Non-pigmented ciliary epithelial cell (primary cell): ENCODE measurements at regions not wholly inside any gene's neighbourhood (a gene's known extent, or its start where the extent isn't known, plus 50 kb on each side); places are given as distances from the start of the nearest gene placed in this dataset.

Experiments
- DNase-seq: peaks from one replicate; pipeline ENCODE4 v3.0.0-alpha.2; 2010; ENCODE audit warnings: low read depth

DNA sequence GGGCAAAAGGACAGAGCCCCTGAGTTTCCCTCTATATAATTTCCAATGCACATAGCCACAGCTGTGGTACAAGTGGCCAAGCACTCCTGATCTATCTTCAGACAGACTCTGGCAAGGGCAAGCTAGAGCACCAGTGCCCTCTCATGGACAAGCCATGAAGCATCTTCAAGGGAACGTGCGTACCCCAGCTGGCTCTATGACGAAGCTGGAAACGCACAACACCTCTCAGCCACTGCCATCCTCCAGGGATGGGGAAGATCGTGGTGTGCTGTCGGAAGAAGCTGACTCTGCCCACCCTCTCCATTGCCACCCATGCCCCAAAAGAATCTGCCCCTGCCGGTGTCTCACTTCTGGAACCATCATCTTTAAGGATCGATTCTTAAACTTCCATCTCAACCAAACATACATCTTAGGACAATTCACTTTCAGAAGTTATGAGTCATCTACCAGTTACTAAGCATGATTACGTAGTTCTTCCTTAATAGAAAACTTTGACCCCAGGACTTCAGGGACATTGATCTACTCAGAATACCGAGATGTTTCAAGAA lies 482.9 kb downstream of the AGTPBP1 start:
- peak; percentile 34 for DNase-seq

DNA sequence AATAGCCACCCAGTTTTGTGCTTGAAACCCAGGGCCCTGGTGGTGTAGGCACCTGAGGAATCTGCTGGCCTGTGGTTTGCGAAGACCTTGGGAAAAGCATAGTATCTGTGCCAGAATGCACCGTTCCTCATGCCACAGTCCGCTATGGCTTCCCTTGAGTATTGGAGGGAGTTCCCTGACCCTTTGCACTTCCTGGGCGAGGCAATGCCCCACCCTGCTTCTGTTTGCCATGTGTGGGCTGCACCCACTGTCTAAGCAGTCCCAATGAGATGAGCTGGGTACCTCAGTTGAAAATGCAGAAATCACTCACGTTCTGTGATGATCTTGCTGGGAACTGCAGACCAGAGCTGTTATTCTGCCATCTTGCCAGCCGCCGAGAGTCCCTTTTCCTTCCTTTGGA lies 483.5 kb downstream of the AGTPBP1 start:
- DNase-seq = no peak

DNA sequence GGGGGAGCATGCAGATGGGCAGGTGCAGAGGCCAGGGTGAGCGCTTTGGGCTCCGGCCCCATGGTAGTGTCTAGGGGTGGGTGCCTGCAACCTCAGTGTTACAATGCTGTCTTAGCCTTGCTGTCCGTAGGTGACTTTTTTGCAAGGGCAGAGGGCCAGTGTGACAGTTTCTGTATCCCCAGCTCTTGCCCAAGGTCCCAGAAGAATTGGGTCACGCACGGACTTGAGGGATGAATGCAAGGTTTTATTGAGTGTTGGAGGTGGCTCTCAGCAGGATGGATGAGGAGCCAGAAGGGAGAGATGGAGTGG lies 492.5 kb downstream of the AGTPBP1 start:
- DNase-seq = no peak

DNA sequence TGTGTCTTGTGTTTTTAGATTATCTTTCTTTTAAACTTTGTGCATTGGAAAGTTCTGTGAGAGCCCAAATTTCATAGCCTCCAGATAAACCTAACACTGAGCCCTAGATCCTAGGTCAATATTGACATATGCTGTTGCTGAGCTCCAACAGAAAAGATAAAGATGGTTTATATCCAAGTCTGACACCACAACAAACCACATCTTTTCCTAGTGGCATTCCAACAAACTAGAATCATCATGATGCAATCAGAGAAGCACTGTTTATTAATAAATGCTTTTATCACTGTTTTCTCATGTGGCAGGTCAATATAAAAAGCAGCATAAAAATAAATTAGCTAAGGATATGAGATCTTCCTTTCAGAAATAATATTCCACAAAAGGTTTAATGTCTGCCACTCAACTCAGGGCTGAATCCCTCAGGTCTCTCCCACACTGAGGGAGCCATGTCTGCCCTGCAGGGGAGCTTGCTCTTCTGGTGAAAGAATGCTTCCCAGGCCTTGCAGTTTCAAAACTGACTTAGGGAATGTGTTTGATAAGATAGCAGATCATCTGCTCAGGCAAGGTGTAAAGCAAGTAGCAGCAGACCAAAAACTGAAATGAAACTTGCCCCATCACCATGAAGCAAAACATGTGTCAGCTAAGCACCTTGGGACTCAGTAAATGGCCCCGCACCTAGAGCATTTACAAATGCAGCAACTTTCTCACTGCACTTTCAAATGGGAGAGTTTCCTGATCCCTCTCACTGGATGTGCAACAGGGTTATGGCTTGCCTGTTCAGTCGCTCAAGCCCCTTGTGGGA lies 493.0 kb downstream of the AGTPBP1 start:
- DNase-seq = no peak

DNA sequence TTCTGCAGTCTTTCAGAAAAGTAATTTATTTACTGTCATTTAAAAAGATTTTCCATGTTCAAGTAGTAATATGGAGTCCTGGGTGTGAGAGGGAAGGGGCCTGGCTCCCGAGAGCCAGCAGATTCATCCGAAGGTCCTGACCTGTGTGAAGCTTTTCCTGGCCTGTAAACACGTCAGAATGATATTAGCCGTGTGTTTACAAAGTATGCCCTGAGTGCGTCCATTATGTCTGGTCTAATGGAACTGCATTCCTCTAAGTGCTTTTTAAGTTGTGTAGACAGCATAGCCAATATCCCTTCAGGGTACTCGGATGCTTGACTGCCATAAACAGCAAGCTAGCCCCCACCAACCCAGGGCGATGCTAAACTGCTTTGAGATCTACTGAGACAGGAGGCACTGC lies 495.2 kb downstream of the AGTPBP1 start:
- no peak for DNase-seq

DNA sequence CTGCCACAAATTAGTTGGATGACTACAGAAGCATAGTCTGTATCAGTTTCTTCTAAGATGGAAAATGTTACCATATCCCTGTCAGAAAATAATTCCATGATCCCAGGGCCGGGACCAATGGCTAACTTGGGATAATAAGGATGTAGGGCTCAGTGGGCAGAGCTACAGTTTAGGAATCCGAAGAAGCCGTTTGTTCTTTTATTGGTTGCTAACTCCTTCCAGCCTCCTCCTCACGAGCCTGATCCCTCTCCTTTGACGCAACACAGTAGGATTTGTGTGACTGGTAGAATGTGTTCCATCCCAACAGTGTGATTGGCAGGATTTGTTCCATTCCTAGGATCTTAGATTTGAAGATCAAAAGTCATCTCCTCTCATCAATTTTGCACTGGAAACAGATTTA lies 496.9 kb downstream of the AGTPBP1 start:
- no peak for DNase-seq

DNA sequence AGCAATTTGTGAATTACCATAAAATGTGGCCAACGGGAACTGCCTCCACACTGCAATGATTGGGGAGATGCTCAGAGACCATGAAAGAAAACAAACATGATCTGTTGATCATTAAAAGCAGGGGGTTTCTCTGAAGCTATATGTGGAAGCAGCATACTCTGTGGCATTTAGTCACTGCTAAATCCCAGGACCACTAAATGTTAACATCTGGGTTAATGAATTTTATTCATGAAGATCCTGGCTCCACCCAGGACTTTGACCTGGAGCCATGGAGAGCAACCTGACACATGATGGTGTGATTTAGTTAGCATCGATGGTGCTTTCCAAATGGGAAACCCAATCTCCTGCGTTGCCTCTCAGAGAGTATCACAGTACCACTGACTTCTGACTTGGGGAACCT lies 497.8 kb downstream of the AGTPBP1 start:
- no peak for DNase-seq

DNA sequence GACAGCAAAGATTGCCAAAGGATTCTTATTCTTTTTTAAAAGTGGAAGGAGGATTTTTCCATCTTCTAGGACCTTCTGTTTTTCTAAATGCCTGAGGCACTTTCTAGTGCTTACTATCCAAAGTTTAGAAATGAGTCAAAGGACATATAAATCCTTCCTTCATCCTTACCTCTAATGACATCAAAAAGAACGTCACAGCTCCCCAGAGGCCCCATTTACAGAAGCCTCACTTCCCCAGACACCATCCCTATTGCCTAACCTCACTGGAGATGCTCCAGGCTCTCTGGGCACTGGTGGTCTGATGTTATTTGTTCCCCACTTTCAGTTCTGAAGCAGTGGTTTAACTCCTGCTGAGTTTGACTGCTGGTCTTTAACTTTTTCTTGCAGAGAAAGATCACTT lies 504.3 kb downstream of the AGTPBP1 start:
- DNase-seq = no peak

DNA sequence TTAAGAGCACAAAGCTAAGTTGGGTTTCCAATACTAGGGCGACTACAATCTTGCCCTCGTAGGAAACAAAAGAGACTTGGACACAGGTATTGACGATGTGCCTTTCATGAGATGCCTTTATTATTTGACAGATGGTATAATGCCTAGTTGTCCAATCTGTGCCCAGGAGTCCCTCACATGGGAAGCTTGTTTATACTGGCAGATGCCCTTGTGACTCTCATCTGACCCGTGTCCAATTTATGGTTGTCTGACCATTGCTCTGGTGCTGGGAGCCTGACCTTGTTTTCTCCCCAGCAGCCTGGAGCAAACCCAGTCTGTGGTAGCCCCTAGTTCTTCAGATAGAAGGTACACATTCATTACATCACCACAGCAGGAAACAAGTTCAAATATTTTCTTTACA lies 511.7 kb downstream of the AGTPBP1 start:
- no peak for DNase-seq

DNA sequence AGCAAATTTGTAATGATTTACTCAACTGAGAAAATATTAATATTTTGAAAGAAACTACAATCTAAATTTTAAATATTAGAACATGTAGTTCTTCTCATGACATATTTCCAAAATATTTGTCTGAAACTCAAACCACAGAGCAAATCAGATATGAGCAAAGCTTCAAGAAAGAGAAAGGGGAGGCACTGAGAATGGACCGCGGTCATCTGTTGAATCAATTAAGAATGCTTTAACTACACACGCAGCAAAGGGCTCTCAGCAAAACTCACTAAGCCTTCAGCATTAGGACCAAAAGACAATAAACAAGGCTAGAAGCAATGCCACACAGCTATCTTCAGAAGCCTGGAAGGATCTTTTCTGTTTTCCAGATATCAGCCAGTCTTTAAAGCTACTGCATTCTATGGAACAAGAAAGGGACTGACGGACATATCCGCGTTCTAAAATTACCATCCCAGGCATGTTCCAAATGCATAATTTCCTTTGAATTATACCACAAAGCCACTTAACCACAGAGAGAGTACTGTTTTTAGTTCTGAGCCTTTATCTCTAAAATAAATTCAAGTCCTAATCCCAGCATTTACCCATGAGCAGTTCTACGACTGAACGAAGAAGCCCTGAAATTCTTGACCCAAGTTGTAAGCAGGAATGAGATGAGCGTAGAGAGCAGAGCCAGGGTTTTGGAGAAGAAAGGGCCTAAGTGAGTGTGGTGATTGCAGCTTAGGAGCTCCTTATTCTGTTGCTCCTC lies 513.5 kb downstream of the AGTPBP1 start:
- DNase-seq = no peak

DNA sequence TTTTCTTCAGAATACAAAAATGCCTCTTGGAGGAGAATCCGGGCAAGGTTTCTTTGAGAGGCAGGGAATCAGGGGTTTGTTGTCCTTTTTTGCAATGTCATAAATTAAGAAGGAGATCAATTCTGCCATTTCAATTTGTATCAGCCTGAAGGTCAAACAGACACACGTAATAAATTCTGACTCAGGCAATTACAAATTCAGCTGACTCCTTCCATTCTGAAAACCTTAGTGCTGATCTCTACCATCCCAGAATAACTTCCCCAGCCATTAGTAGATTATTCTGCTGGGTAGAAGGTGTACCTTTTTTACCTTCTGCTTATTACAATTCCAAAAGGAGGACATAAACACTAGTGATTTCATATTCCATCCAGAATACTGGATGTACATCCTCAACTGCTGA lies 516.6 kb downstream of the AGTPBP1 start:
- DNase-seq = no peak

DNA sequence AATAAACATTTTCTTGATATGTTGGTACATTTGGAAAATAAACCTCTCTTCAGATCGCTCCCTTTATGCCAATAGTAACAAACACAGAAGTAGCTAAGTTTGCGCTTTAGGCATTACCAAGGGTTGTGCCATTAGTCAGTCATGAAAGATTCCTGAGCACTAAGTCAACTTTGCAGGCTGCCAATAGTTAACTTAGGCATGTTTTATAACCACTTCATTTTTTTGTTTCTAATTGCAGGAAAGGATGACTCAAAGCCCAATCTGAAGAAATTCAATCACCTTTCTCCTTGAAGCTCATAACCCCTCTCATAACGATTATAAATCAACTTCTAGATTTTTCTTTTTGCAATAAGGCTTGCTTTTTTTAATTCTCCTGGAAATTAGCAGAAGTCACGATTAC lies 517.0 kb downstream of the AGTPBP1 start:
- no peak for DNase-seq

DNA sequence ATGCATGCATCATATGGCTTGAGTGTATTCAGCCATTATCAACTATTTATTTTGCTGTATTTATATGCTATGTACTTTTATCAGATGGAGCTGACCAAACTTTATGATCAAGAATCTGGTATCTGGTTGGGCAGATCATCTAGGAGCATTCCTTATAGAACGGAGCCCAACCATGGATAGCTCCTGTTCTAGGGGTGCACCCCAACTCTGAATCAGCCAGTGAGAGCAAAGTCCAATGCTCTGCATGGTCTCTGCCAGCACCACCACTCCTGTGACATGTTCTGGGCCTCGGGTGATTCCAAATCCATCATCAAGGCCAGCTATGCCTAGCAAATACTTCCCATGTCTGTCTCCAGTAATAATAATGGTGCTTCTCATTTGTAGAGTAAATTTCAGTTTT lies 517.5 kb downstream of the AGTPBP1 start:
- DNase-seq = no peak

DNA sequence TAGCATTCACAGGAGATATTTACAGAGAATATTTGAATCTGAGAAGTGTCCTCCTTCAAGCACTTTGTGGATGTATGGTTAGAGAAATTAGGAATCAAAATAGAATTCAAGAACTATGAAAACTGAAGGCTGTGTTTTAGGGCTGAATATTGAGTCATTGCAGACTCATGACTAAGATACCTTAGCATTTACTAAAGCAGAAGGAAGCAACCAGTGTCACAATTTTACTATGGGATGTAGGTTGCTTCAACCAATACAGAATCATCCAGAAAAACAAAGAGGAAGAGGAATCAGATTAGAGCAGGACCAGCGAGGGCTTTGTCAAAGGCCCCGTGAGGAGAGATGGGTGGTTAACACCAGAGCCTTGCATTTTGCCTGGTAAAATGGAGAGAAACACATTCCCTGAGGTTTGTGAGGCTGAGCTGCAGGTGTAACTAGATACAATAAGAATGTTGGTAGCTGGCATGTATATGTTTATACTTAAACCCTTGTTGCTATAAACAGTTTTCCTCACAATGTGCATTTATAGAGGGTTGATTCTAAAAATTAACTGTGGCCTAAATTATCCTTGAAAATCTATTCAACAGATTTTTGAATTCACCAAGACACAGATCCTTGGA lies 518.1 kb downstream of the AGTPBP1 start:
- DNase-seq = no peak

DNA sequence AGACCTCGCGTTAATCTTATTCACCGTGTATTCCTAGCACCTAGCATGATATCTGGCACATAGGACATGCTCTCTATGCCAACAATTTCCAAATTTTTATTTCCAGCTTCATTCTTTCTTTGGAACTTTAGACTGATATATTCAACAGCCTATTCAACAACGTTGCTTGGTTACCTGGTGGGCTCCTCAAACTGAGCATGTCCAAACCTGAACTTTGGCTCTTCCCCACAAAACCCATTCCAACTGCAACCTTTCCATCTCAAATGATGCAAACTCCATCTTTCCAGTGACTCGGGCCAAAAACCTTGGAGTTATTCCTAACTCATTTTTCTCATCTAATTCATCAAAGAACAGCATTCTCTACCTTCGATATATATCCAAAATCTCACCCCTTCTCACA lies 525.2 kb downstream of the AGTPBP1 start:
- DNase-seq = no peak

DNA sequence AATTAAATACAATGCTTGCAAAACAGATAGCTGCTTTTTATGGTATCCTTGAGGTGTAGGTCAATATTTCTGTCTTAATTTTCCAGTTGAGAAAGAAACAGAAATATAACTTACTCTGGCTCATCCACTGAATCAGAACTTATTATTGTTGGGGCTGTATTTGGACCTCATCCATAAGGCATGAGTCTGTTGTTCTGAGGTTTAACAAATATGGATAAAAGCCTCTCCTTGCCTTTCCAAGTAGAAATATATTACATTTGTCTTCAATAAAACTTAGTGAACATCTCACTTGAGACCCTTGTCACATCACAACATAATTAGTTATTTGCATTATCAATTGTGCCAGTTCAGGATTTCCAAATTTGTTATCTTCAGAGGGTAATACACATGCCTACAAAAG lies 525.8 kb downstream of the AGTPBP1 start:
- DNase-seq = no peak

DNA sequence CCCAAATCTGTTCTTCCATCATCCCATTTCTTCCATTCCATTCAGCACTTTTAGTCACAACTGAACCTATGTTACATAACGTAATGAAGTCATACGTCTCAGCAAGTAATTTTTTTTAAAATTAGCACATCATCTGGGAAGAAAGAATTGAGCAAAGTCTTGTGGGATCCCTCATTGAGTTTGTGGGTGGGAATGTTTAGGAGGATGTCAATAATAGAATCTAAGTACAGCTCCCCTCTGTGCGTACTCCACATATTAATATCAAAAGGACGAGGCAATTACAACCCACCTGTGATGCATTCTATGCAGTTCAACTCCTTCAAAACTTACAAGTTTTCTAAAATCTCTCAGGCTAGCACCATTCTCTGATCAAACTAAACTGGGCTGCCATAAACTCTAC lies 526.3 kb downstream of the AGTPBP1 start:
- DNase-seq = no peak

DNA sequence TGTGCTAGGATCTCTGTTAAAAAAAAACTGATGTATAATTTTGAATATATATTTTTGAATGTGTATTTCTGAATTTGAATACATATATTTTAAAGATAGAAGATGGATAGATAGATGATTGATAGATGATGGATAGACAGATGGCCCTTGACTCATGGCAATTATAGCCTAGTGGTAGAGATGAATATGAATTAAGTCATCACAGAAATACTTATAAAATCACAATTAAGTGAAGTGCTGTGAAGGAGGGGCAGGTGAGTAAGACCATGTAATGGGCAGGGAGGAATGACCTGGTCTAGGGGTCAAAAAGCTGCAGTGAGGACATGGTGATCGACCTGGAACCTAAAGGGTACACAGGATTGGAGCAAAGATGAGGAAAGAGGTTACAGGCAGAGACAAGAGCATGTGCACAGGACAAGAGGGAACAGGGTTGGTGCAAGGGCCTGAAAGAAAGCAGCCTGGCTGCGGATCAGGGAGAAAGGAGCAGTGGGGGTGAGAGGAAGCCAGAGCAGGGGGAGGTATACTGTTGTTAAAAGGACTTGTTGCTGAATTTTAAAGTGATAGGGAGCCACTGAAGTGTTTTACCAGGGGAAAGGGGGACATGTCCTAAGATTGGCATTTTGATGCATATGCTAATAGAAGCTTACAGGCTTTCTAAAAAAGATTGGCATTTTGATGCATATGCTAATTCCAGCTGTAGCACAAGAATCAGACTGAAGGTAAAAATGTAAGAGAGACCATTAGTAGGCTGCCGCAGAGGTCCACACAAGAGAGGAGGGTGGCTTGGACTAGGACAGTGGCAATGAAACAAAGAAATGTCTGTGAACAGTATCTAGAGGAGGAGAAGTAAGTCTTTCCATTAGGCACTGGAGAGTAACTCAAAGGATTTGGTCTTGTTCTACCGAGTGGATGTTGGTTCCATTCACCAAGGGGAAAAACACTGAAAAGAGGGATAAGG lies 527.8 kb downstream of the AGTPBP1 start:
- DNase-seq = no peak

DNA sequence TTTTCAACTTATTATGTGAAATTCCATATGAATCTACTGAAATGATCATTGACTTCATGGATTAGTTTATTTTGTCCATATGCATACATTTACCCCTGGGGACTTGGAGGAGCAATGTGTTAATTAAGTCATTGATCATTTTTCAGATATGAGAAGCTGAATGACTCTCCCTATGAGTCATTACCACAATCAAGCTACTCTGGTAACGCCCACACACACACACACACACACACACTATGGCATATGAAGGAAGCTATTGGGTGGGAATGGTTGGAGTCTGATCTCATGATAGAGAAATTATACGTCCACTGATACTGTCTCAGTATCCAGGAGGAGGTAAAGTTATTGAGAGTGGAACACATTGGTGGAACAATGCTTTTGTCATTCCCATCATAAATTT lies 528.9 kb downstream of the AGTPBP1 start:
- DNase-seq = peak; percentile 60

DNA sequence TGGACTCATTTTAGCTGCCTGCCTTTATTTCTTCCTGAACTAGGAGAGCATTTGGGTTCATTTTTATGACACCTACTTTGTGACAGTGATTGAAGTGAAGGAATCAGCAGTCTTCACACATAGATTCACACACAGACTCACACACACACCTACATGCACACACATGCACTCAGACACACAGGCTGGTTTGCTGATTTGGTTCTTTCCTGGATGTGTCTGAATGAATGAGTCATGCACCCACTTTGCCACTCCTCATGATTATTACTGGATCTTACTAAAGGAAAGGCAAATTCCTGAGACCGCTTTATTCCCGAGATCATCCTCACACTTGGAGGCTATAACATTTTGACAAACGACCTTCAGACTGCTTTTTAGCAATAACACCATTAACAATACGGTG lies 529.5 kb downstream of the AGTPBP1 start:
- DNase-seq = no peak

DNA sequence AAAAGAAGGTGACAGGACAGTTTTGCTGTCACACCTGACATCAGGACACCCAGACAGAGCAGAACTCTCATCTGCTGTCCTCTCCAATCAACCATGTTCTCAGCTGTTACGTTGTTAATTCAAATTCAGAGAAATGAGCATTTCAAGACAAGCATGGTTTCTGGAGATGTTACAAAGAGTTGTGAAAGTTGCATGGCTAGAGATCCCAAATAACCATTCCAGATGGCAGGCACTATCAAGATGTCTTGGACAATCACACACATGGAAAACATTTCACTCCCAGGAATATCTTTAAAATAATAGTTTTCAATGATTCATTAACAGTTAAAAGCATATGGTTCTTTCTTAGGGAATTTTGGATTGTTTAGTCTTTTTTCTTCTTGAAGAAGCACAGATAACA lies 533.1 kb downstream of the AGTPBP1 start:
- DNase-seq = no peak

DNA sequence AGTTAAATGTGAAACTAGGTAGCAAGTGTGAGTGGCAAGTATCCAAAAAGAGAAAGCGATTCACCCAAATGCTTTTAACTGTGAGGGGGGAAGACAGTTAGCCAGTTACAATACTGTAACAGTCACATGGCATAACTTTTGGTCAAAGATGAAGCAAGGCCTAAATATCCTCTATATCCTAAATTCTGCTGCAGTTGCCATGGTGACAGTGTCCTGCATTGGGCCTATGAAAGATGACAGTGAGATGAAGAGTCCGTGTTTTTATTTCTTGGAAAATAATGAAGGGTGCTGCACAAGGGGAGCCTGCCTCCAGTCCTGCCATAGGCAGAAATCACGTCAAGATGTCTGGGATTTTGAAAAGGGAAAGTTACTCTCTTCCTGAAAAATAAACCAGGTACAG lies 534.6 kb downstream of the NTRK2 start:
- DNase-seq = no peak
